ENCODE measurements at regions not wholly inside any gene's neighbourhood (a gene's known extent, or its start where the extent isn't known, plus 50 kb on each side); places are given as distances from the start of the nearest gene placed in this dataset.

- TF ChIP-seq, protein P1, sequence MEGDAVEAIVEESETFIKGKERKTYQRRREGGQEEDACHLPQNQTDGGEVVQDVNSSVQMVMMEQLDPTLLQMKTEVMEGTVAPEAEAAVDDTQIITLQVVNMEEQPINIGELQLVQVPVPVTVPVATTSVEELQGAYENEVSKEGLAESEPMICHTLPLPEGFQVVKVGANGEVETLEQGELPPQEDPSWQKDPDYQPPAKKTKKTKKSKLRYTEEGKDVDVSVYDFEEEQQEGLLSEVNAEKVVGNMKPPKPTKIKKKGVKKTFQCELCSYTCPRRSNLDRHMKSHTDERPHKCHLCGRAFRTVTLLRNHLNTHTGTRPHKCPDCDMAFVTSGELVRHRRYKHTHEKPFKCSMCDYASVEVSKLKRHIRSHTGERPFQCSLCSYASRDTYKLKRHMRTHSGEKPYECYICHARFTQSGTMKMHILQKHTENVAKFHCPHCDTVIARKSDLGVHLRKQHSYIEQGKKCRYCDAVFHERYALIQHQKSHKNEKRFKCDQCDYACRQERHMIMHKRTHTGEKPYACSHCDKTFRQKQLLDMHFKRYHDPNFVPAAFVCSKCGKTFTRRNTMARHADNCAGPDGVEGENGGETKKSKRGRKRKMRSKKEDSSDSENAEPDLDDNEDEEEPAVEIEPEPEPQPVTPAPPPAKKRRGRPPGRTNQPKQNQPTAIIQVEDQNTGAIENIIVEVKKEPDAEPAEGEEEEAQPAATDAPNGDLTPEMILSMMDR (conservative IDR thresholded peaks at IDR 0.05): peak; percentile 65
- TF ChIP-seq ZFX (IDR thresholded peaks at IDR 0.05): no peak
Observed at GRCh38 chr15:92277776-92278175, 115.9 kb upstream of the ST8SIA2 start.
